HepG2 (cell line): ENCODE measurements at regions not wholly inside any gene's neighbourhood (a gene's known extent, or its start where the extent isn't known, plus 50 kb on each side); places are given as distances from the start of the nearest gene placed in this dataset.

Experiments used
- GTF2F1 ChIP-seq: fragments of 150-350 bp; IDR thresholded peaks from 2 replicates; pipeline ENCODE4 v1.6.1; 2014; ENCODE audit warnings: low read length
- SETDB1 ChIP-seq: sonication (generic); formaldehyde crosslinking; IDR thresholded peaks from 2 replicates; pipeline ENCODE4 v1.5.1; 2020; ENCODE audit warnings: missing genetic modification reagents, mild to moderate bottlenecking, borderline replicate concordance
- THAP8 ChIP-seq: sonication (generic); formaldehyde crosslinking; IDR thresholded peaks from 2 replicates; pipeline ENCODE4 v1.5.1; 2020; ENCODE audit warnings: missing genetic modification reagents, mild to moderate bottlenecking, borderline replicate concordance
- ZNF704 ChIP-seq: sonication (generic); formaldehyde crosslinking; IDR thresholded peaks from 2 replicates; pipeline ENCODE4 v1.8.1; 2023; ENCODE audit warnings: mild to moderate bottlenecking, inconsistent platforms, moderate library complexity, missing genetic modification reagents, borderline replicate concordance
- TF ChIP-seq, protein P1 (sequence below): sonication (generic); formaldehyde crosslinking; IDR thresholded peaks from 2 replicates; pipeline ENCODE4 v1.4.0; 2020; ENCODE audit warnings: mild to moderate bottlenecking, missing genetic modification reagents

- TF ChIP-seq THAP8 (CRISPR knock-in tag) (no peak), SETDB1 (no peak), ZNF704 (CRISPR knock-in tag) (no peak), GTF2F1 (no peak)
- TF ChIP-seq, protein P1, sequence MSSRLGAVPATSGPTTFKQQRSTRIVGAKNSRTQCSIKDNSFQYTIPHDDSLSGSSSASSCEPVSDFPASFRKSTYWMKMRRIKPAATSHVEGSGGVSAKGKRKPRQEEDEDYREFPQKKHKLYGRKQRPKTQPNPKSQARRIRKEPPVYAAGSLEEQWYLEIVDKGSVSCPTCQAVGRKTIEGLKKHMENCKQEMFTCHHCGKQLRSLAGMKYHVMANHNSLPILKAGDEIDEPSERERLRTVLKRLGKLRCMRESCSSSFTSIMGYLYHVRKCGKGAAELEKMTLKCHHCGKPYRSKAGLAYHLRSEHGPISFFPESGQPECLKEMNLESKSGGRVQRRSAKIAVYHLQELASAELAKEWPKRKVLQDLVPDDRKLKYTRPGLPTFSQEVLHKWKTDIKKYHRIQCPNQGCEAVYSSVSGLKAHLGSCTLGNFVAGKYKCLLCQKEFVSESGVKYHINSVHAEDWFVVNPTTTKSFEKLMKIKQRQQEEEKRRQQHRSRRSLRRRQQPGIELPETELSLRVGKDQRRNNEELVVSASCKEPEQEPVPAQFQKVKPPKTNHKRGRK (CRISPR knock-in tag): no peak
Observed at GRCh38 chr2:222779145-222779832, 81.5 kb upstream of the ACSL3 start.
